Esophagus mucosa (tissue), 1 donor: ENCODE measurements at regions not wholly inside any gene's neighbourhood (a gene's known extent, or its start where the extent isn't known, plus 50 kb on each side); places are given as distances from the start of the nearest gene placed in this dataset.

Experiments
- ATAC-seq: fragments of 200-7000 bp; cut with Tn5 transposase; one replicate; pipeline ENCODE4 v1.9.1; 2020
- donor health status: DM: yes; HTN: yes; CAD: no.

GRCh38 chr4:115883231-115883630, 769.8 kb upstream of the NDST4 start:
- ATAC-seq: no peak

- ATAC-seq: no peak
These were observed 759.6 kb upstream of the NDST4 start for GRCh38 chr4:115873048-115873447.

- no peak for ATAC-seq
These were observed 758.2 kb upstream of the NDST4 start for GRCh38 chr4:115871596-115871995.

GRCh38 chr4:115866364-115866896, 753.0 kb upstream of the NDST4 start:
- ATAC-seq: no peak

- no peak for ATAC-seq
These were observed 752.3 kb upstream of the NDST4 start for GRCh38 chr4:115865736-115866135.

GRCh38 chr4:115852767-115853091, 739.3 kb upstream of the NDST4 start:
- ATAC-seq: no peak

- ATAC-seq: no peak
These were observed 738.7 kb upstream of the NDST4 start for GRCh38 chr4:115851918-115852766.

- no peak for ATAC-seq
These were observed 737.5 kb upstream of the NDST4 start for GRCh38 chr4:115850799-115851509.

GRCh38 chr4:115844180-115844579, 730.8 kb upstream of the NDST4 start:
- no peak for ATAC-seq

GRCh38 chr4:115841871-115842270, 728.5 kb upstream of the NDST4 start:
- no peak for ATAC-seq

- no peak for ATAC-seq
These were observed 721.0 kb upstream of the NDST4 start for GRCh38 chr4:115834441-115834840.

GRCh38 chr4:115824630-115825029, 711.2 kb upstream of the NDST4 start:
- no peak for ATAC-seq

- ATAC-seq: no peak
These were observed 690.4 kb upstream of the NDST4 start for GRCh38 chr4:115803825-115804224.

GRCh38 chr4:115790812-115791211, 677.4 kb upstream of the NDST4 start:
- no peak for ATAC-seq

GRCh38 chr4:115781528-115782146, 668.2 kb upstream of the NDST4 start:
- no peak for ATAC-seq

- no peak for ATAC-seq
These were observed 667.4 kb upstream of the NDST4 start for GRCh38 chr4:115780835-115781234.

GRCh38 chr4:115780268-115780667, 666.8 kb upstream of the NDST4 start:
- ATAC-seq: no peak

GRCh38 chr4:115770046-115770543, 656.7 kb upstream of the NDST4 start:
- no peak for ATAC-seq

GRCh38 chr4:115769396-115769795, 656.0 kb upstream of the NDST4 start:
- ATAC-seq: no peak

- ATAC-seq: no peak
These were observed 649.6 kb upstream of the NDST4 start for GRCh38 chr4:115763051-115763450.

- ATAC-seq: no peak
These were observed 645.8 kb upstream of the NDST4 start for GRCh38 chr4:115759231-115759630.

- ATAC-seq: no peak
These were observed 636.0 kb upstream of the NDST4 start for GRCh38 chr4:115749404-115749803.

- no peak for ATAC-seq
These were observed 627.4 kb upstream of the NDST4 start for GRCh38 chr4:115740806-115741205.
